ENCODE measurements at regions not wholly inside any gene's neighbourhood (a gene's known extent, or its start where the extent isn't known, plus 50 kb on each side); places are given as distances from the start of the nearest gene placed in this dataset.

DNA sequence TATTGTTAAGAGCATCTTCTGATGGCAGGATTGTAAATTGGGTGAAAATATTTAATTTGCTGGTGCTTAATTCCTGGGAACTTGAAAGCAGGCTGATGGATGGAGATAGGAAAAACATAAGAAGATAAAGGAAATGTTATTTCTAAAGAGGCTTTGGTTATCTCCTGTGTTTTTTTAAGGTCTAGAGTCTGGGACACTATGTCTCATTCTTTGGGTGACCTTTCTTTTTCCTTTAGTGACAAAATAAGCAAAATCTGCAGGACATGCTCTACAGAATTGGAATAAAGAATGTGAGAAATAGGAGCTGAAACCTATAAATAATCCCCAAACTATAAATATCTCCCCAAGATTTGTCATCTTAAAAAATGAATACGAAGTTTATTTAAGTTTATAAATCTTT is 241.7 kb downstream of the DSC3 start:
- TF ChIP-seq, protein P1, sequence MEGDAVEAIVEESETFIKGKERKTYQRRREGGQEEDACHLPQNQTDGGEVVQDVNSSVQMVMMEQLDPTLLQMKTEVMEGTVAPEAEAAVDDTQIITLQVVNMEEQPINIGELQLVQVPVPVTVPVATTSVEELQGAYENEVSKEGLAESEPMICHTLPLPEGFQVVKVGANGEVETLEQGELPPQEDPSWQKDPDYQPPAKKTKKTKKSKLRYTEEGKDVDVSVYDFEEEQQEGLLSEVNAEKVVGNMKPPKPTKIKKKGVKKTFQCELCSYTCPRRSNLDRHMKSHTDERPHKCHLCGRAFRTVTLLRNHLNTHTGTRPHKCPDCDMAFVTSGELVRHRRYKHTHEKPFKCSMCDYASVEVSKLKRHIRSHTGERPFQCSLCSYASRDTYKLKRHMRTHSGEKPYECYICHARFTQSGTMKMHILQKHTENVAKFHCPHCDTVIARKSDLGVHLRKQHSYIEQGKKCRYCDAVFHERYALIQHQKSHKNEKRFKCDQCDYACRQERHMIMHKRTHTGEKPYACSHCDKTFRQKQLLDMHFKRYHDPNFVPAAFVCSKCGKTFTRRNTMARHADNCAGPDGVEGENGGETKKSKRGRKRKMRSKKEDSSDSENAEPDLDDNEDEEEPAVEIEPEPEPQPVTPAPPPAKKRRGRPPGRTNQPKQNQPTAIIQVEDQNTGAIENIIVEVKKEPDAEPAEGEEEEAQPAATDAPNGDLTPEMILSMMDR (IDR thresholded peaks at IDR 0.05), result no peak
- no peak for TF ChIP-seq POLR2AphosphoS5 (IDR thresholded peaks at IDR 0.05; ENCODE audit: low read depth, low read length)

All from Panc1 (cell line).